Naive thymus-derived CD8-positive, alpha-beta T cell (primary cell): ENCODE measurements at regions not wholly inside any gene's neighbourhood (a gene's known extent, or its start where the extent isn't known, plus 50 kb on each side); places are given as distances from the start of the nearest gene placed in this dataset.

Source experiments
- ATAC-seq, 2 donors: fragments of 150-1000 bp; cut with Tn5 transposase in 1 of 2; sonication (Bioruptor Pico), chemical (Tn5 transposase) in 1 of 2; 1 replicate in 1 of 2; 2 replicates in 1 of 2; pipeline ENCODE4 v1.10.0; 2021; ENCODE audit warnings: mild to moderate bottlenecking in 2 of 2, moderate library complexity in 2 of 2
- POLR2A ChIA-PET: fragments of 350-600 bp; sonication (Branson Sonifier 250); formaldehyde crosslinking; loops from one replicate; lab custom pipeline; 2021; ENCODE audit warnings: antibody characterized with exemption; lab: Charles Lee
- DNase-seq, 10 donors: peaks; one replicate each; pipeline versions ENCODE4 v3.0.0 to v3.0.0-alpha.2; 2020 to 2022
- H3K27ac Mint-ChIP-seq, 10 donors: one replicate each; pipeline ENCODE4 v1.8.0; 2020 to 2022; ENCODE audit warnings: mild to moderate bottlenecking in 10 of 10, mixed read lengths in 10 of 10, moderate library complexity in 4 of 10, inconsistent platforms in 1 of 10
- H3K27me3 Mint-ChIP-seq, 5 donors: one replicate each; pipeline ENCODE4 v1.8.0; 2021 to 2022; ENCODE audit warnings: mixed read lengths in 5 of 5
- H3K36me3 Mint-ChIP-seq, 3 donors: one replicate each; pipeline ENCODE4 v1.8.0; 2020 to 2022; ENCODE audit warnings: mixed read lengths in 3 of 3, mild to moderate bottlenecking in 2 of 3, inconsistent platforms in 1 of 3
- H3K4me1 Mint-ChIP-seq, 4 donors: one replicate each; pipeline ENCODE4 v1.8.0; 2021 to 2022; ENCODE audit warnings: mixed read lengths in 4 of 4
- H3K4me3 Mint-ChIP-seq, 10 donors: one replicate each; pipeline ENCODE4 v1.8.0; 2020 to 2022; ENCODE audit warnings: mild to moderate bottlenecking in 10 of 10, mixed read lengths in 10 of 10, moderate library complexity in 6 of 10, inconsistent platforms in 1 of 10
- H3K9me3 Mint-ChIP-seq, 9 donors: one replicate each; pipeline ENCODE4 v1.8.0; 2020 to 2022; ENCODE audit warnings: mixed read lengths in 9 of 9, mild to moderate bottlenecking in 3 of 9, inconsistent platforms in 1 of 9, moderate library complexity in 1 of 9

GRCh38 chr3:81249540-81250029 is 511.9 kb downstream of the GBE1 start:
- POLR2A ChIA-PET, result no interaction called here
- H3K36me3 Mint-ChIP-seq, result peaks cover 0 to 2% (median 0%) of the 10 kb centered on the region in 3 donors
- DNase-seq (no peak), ATAC-seq (no peak)
- no peak overlapping the region for H3K4me3 Mint-ChIP-seq
- H3K4me1 Mint-ChIP-seq, result no peaks in the 10 kb centered on the region
- H3K9me3 Mint-ChIP-seq, result peaks cover 0 to 3% (median 0%) of the 10 kb centered on the region in 9 donors
- H3K27ac Mint-ChIP-seq, result no peak overlapping the region
- peaks cover 0 to 1% (median 0%) of the 10 kb centered on the region in 5 donors for H3K27me3 Mint-ChIP-seq

GRCh38 chr3:81245501-81245900 is 515.9 kb downstream of the GBE1 start:
- no peak overlapping the region for H3K27ac Mint-ChIP-seq
- peaks cover 0 to 1% (median 0%) of the 10 kb centered on the region in 5 donors for H3K27me3 Mint-ChIP-seq
- peaks cover 0 to 3% (median 0%) of the 10 kb centered on the region in 9 donors for H3K9me3 Mint-ChIP-seq
- POLR2A ChIA-PET, result no interaction called here
- no peak overlapping the region for H3K4me3 Mint-ChIP-seq
- DNase-seq, result no peak
- no peak for ATAC-seq
- peaks cover 0 to 2% (median 0%) of the 10 kb centered on the region in 3 donors for H3K36me3 Mint-ChIP-seq
- H3K4me1 Mint-ChIP-seq, result no peaks in the 10 kb centered on the region

GRCh38 chr3:81245043-81245442 is 516.4 kb downstream of the GBE1 start:
- no peak overlapping the region for H3K27ac Mint-ChIP-seq
- peaks cover 0 to 3% (median 0%) of the 10 kb centered on the region in 9 donors for H3K9me3 Mint-ChIP-seq
- H3K4me1 Mint-ChIP-seq, result no peaks in the 10 kb centered on the region
- DNase-seq (no peak), ATAC-seq (no peak)
- peaks cover 0 to 2% (median 0%) of the 10 kb centered on the region in 3 donors for H3K36me3 Mint-ChIP-seq
- H3K27me3 Mint-ChIP-seq, result peaks cover 0 to 1% (median 0%) of the 10 kb centered on the region in 5 donors
- POLR2A ChIA-PET, result no interaction called here
- H3K4me3 Mint-ChIP-seq, result no peak overlapping the region

DNA sequence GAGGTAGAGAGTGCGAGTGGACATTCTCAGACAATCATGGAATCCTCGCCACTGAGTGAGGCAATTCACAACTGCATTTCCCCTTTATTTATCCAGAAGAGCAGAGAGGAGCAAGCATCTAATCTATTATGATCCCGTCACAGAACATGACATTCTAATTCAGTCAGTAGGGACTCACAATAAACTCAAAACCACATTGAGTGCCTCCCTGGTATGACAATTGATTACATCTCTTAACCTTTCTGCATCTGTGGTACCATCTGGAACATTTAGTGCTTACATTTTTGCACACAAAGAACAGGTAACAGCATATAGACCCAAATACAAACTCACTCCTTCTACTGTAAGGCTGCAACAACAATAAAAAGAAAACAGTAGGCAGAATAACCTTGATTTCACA is 517.2 kb downstream of the GBE1 start:
- no peak overlapping the region for H3K4me3 Mint-ChIP-seq
- DNase-seq (no peak), ATAC-seq (no peak)
- POLR2A ChIA-PET, result no interaction called here
- no peak overlapping the region for H3K27ac Mint-ChIP-seq
- peaks cover 0 to 1% (median 0%) of the 10 kb centered on the region in 5 donors for H3K27me3 Mint-ChIP-seq
- H3K4me1 Mint-ChIP-seq, result no peaks in the 10 kb centered on the region
- H3K9me3 Mint-ChIP-seq, result peaks cover 0 to 3% (median 0%) of the 10 kb centered on the region in 9 donors
- no peaks in the 10 kb centered on the region for H3K36me3 Mint-ChIP-seq

DNA sequence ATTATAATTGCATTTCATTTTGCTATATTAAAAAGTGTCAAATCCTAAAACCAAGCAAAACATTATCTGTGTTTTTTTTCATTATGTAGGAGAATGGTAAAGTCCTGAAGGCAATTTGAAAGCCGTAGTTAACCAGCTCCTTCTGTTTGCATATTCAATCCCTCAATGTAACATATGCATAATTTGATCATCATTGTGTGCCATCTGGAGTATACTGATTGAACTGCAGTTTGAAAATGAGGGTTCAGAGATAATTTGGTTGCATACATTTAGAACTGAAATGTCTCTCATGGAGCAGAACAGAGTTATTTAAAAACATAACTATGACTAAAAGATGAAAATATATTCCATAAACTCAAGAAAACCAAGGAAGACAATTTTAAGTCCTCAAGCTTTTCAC is 518.6 kb downstream of the GBE1 start:
- Mint-ChIP-seq H3K27me3 (no peaks in the 10 kb centered on the region), H3K4me3 (no peak overlapping the region), H3K36me3 (no peaks in the 10 kb centered on the region), H3K4me1 (no peaks in the 10 kb centered on the region), H3K27ac (no peak overlapping the region), H3K9me3 (peaks cover 0 to 6% (median 0%) of the 10 kb centered on the region in 9 donors)
- no peak for DNase-seq
- ATAC-seq, result no peak
- POLR2A ChIA-PET, result no interaction called here

DNA sequence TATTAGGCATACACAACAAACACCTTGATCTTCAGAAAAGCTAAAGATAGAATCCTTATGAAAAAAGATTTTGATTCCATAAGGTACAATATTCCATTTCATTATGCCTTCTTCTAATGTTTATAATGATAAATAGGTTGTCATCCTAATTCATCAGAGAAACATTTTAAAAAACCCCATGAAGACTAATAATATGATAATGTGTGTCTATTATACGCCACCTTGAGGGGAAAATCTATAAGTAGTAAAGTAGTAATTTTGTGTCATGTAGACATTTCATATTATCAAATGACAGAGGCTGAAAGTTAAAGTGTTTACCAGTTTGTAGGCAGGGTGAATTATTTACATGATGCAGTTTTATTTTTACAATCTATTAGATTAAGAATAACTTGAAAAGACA is 524.3 kb downstream of the GBE1 start:
- Mint-ChIP-seq H3K27me3 (no peaks in the 10 kb centered on the region), H3K27ac (no peak overlapping the region), H3K36me3 (no peaks in the 10 kb centered on the region), H3K4me1 (no peaks in the 10 kb centered on the region), H3K4me3 (no peak overlapping the region), H3K9me3 (peaks cover 0 to 10% (median 2%) of the 10 kb centered on the region in 9 donors)
- DNase-seq (no peak), ATAC-seq (no peak)
- POLR2A ChIA-PET, result no interaction called here

DNA sequence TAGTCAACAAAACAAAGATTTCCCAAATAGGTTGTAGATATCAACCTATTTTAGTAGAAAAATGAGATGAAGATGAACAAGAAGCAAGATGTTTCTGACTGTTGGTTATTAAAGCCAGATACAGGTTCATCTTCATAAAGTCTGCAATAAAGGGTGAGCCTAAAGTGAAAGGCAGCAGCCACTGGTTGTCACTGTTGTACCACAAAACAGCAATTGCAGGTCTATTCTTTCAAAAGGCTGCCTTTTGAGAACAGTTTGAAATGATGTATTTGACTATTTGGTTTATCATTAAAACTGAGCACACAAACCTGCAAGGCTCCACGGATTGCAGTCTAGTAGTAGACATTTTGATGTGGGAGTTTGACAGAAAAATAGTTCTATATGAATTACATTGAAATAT is 543.4 kb downstream of the GBE1 start:
- no peak for DNase-seq
- ATAC-seq, result no peak
- no peaks in the 10 kb centered on the region for H3K36me3 Mint-ChIP-seq
- no peak overlapping the region for H3K27ac Mint-ChIP-seq
- no peaks in the 10 kb centered on the region for H3K27me3 Mint-ChIP-seq
- no peaks in the 10 kb centered on the region for H3K4me1 Mint-ChIP-seq
- POLR2A ChIA-PET, result no interaction called here
- no peak overlapping the region for H3K4me3 Mint-ChIP-seq
- H3K9me3 Mint-ChIP-seq, result peaks cover 0 to 8% (median under 1%) of the 10 kb centered on the region in 9 donors

GRCh38 chr3:81217101-81217500 is 544.3 kb downstream of the GBE1 start:
- Mint-ChIP-seq H3K27ac (no peak overlapping the region), H3K9me3 (peaks cover 0 to 8% (median 0%) of the 10 kb centered on the region in 9 donors), H3K4me1 (no peaks in the 10 kb centered on the region), H3K27me3 (no peaks in the 10 kb centered on the region), H3K36me3 (no peaks in the 10 kb centered on the region), H3K4me3 (no peak overlapping the region)
- no peak for DNase-seq
- POLR2A ChIA-PET, result no interaction called here
- ATAC-seq, result no peak

GRCh38 chr3:81216192-81216591 is 545.3 kb downstream of the GBE1 start:
- H3K36me3 Mint-ChIP-seq, result no peaks in the 10 kb centered on the region
- DNase-seq, result no peak
- no peak for ATAC-seq
- no peaks in the 10 kb centered on the region for H3K4me1 Mint-ChIP-seq
- H3K27me3 Mint-ChIP-seq, result no peaks in the 10 kb centered on the region
- peaks cover 0 to 8% (median 0%) of the 10 kb centered on the region in 9 donors for H3K9me3 Mint-ChIP-seq
- H3K27ac Mint-ChIP-seq, result no peak overlapping the region
- POLR2A ChIA-PET, result no interaction called here
- H3K4me3 Mint-ChIP-seq, result no peak overlapping the region

GRCh38 chr3:81214631-81215030 is 546.8 kb downstream of the GBE1 start:
- no peak for DNase-seq
- Mint-ChIP-seq H3K27ac (no peak overlapping the region), H3K9me3 (peaks cover 0 to 8% (median 0%) of the 10 kb centered on the region in 9 donors), H3K4me3 (no peak overlapping the region), H3K4me1 (no peaks in the 10 kb centered on the region), H3K36me3 (no peaks in the 10 kb centered on the region), H3K27me3 (no peaks in the 10 kb centered on the region)
- no peak for ATAC-seq
- POLR2A ChIA-PET, result no interaction called here

- H3K36me3 Mint-ChIP-seq, result no peaks in the 10 kb centered on the region
- no peak overlapping the region for H3K4me3 Mint-ChIP-seq
- H3K9me3 Mint-ChIP-seq, result peaks cover 0 to 36% (median 4%) of the 10 kb centered on the region in 9 donors
- POLR2A ChIA-PET, result no interaction called here
- H3K27me3 Mint-ChIP-seq, result no peaks in the 10 kb centered on the region
- no peaks in the 10 kb centered on the region for H3K4me1 Mint-ChIP-seq
- no peak overlapping the region for H3K27ac Mint-ChIP-seq
- ATAC-seq (no peak), DNase-seq (no peak)
Observed at GRCh38 chr3:81199587-81199986, 561.9 kb downstream of the GBE1 start.

DNA sequence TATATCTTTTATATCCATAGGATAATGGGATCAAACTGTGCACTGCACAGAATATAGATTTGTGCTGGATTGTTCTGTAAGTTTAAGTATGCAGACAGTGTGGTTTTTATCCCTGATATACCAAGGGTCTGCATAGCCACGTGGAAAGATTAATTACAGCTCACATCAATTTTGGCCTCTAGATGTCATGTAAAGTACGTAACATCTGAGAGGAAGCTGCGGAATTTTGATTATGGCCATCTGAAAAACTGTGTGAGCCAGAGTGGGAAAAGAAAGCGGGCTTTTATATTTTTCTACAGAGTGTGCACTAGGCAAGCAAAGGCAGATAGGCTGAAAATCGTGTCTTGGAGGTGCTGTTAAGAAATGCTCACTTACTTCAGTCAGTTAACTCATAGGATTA is 562.7 kb downstream of the GBE1 start:
- H3K4me1 Mint-ChIP-seq, result no peaks in the 10 kb centered on the region
- no peaks in the 10 kb centered on the region for H3K27me3 Mint-ChIP-seq
- H3K36me3 Mint-ChIP-seq, result no peaks in the 10 kb centered on the region
- no peak for ATAC-seq
- H3K27ac Mint-ChIP-seq, result no peak overlapping the region
- no peak overlapping the region for H3K4me3 Mint-ChIP-seq
- H3K9me3 Mint-ChIP-seq, result peaks cover 0 to 36% (median 4%) of the 10 kb centered on the region in 9 donors
- DNase-seq, result no peak
- POLR2A ChIA-PET, result no interaction called here

DNA sequence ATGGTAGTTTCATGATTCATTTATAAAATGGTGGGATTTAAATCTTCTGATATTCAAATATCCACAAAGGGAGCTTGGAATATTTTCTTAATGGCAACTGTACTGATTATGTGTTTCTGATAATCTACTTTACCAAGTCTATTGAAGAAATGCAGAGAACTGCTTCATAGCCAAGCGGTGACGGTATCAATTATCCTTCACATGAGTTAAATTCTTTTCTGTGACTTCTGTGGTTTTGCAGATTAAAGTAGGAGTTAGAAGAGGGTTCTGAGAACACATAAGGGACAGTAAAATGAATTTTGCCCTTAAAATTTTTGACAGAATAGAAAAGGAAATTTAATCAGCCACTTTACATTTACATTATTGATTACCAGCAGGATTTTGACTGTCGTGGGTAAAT is 563.2 kb downstream of the GBE1 start:
- H3K9me3 Mint-ChIP-seq, result peaks cover 0 to 35% (median 3%) of the 10 kb centered on the region in 9 donors
- no peaks in the 10 kb centered on the region for H3K4me1 Mint-ChIP-seq
- DNase-seq (no peak), ATAC-seq (no peak)
- no peak overlapping the region for H3K4me3 Mint-ChIP-seq
- H3K27me3 Mint-ChIP-seq, result no peaks in the 10 kb centered on the region
- H3K36me3 Mint-ChIP-seq, result no peaks in the 10 kb centered on the region
- POLR2A ChIA-PET, result no interaction called here
- H3K27ac Mint-ChIP-seq, result no peak overlapping the region

DNA sequence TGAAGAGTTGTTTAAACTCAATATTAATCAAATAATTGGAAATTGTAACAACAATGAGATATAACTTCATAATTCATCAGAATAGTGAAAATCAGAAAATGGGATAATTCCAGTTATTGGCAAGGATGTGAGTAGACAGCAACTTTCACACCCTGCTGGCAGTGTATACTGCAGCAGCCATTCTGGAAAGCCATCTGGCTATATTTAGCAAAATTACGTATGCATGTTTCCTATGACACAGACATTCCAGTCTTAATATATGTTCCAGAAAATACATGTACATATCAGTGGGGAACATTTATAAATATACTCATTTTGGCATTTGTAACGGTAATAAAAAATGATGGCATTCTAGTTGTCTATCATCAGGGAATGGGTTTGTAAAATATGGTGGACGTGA is 564.1 kb downstream of the GBE1 start:
- peaks cover 0 to 27% (median 2%) of the 10 kb centered on the region in 9 donors for H3K9me3 Mint-ChIP-seq
- POLR2A ChIA-PET, result no interaction called here
- no peaks in the 10 kb centered on the region for H3K36me3 Mint-ChIP-seq
- H3K27me3 Mint-ChIP-seq, result no peaks in the 10 kb centered on the region
- no peak overlapping the region for H3K27ac Mint-ChIP-seq
- no peak for ATAC-seq
- no peak overlapping the region for H3K4me3 Mint-ChIP-seq
- DNase-seq, result no peak
- no peaks in the 10 kb centered on the region for H3K4me1 Mint-ChIP-seq
